HCT116 (cell line): ENCODE measurements at regions not wholly inside any gene's neighbourhood (a gene's known extent, or its start where the extent isn't known, plus 50 kb on each side); places are given as distances from the start of the nearest gene placed in this dataset.

ENCODE experiments used
- ATAC-seq: fragments of 200-7000 bp; cut with Tn5 transposase; 2 replicates; pipeline ENCODE4 v1.9.1; 2020; ENCODE audit warnings: mild to moderate bottlenecking, moderate library complexity
- BruUV-seq: library from RNA; stranded (reverse); fragments of 400-500 nt; replicated peaks from 2 replicates; lab custom pipeline; 2021; lab: Mats Ljungman, UMichigan
- CTCF ChIA-PET: fragments of 300-600 bp; sonication (Branson Sonifier 250); formaldehyde crosslinking; loops from one replicate; lab custom pipeline; 2021; ENCODE audit warnings: antibody characterized with exemption; lab: Charles Lee
- POLR2A ChIA-PET: fragments of 300-600, 350-600 bp; sonication (Branson Sonifier 250); formaldehyde crosslinking; loops from one replicate; lab custom pipeline; 2021; ENCODE audit warnings: antibody characterized with exemption; lab: Charles Lee
- RAD21 ChIA-PET, 2 experiments: fragments of 300-600 bp; sonication (Branson Sonifier 250); formaldehyde crosslinking; loops; one replicate each; lab custom pipeline; 2023; ENCODE audit warnings: low total read pairs in 2 of 2; ENCODE audit not compliant: uncharacterized antibody in 2 of 2, unreplicated experiment in 2 of 2, low non-redundant PET in 1 of 2; lab: Charles Lee
- DNase-seq: peaks from one replicate; pipeline ENCODE4 v3.0.0-alpha.2; 2010; ENCODE audit warnings: low read depth, low spot score
- H2AFZ ChIP-seq: fragments of 200-600 bp; shearing (Covaris generic), sonication (generic); 2 replicates; pipeline ENCODE4 v1.6.1; 2017; ENCODE audit warnings: low read depth, mixed run types, mixed read lengths, antibody characterized with exemption, low read length; ENCODE audit not compliant: poor library complexity, severe bottlenecking
- H3K27ac ChIP-seq: 2 replicates; pipeline ENCODE4 v1.5.1; 2012; ENCODE audit warnings: low read depth, low read length
- H3K27me3 ChIP-seq: fragments of 200-600 bp; sonication (generic); 2 replicates; pipeline ENCODE4 v1.6.1; 2016; ENCODE audit warnings: mixed run types, low read length, mixed read lengths; ENCODE audit not compliant: insufficient read depth
- H3K36me3 ChIP-seq, 2 experiments: fragments of 200-500 bp in 1 of 2; fragments of 200-600 bp in 1 of 2; sonication (Bioruptor generic) in 1 of 2; sonication (generic) in 1 of 2; 2 replicates each; pipeline versions ENCODE4 v1.5.1 to v1.6.1; 2014 to 2016; ENCODE audit warnings: low read length in 2 of 2, inconsistent platforms in 1 of 2, mixed read lengths in 1 of 2, mixed run types in 1 of 2; ENCODE audit not compliant: insufficient read depth in 2 of 2, control insufficient read depth in 1 of 2
- H3K4me1 ChIP-seq, 2 experiments: fragments of 200-600 bp in 1 of 2; sonication (generic) in 1 of 2; 2 replicates each; pipeline versions ENCODE4 v1.5.1 to v1.6.1; 2012 to 2017; ENCODE audit warnings: low read length in 2 of 2, inconsistent platforms in 1 of 2, mild to moderate bottlenecking in 1 of 2, mixed read lengths in 1 of 2, mixed run types in 1 of 2, moderate library complexity in 1 of 2; ENCODE audit not compliant: insufficient read depth in 2 of 2, control insufficient read depth in 1 of 2
- H3K4me2 ChIP-seq: fragments of 200-600 bp; sonication (generic); 2 replicates; pipeline ENCODE4 v1.6.1; 2017; ENCODE audit warnings: mixed run types, low read length, mixed read lengths
- H3K4me3 ChIP-seq, 2 experiments: fragments of 200-600 bp in 1 of 2; sonication (generic) in 1 of 2; replicated peaks in 1 of 2; 2 replicates each; pipeline ENCODE4 v1.5.1; 2011 to 2016; ENCODE audit warnings: low read length in 2 of 2, control low read depth in 1 of 2, low read depth in 1 of 2, mild to moderate bottlenecking in 1 of 2, mixed read lengths in 1 of 2, mixed run types in 1 of 2
- H3K79me2 ChIP-seq: fragments of 200-600 bp; sonication (generic); 2 replicates; pipeline ENCODE4 v1.6.1; 2017; ENCODE audit warnings: mild to moderate bottlenecking, mixed run types, low read length, moderate library complexity, mixed read lengths; ENCODE audit not compliant: insufficient read depth
- H3K9ac ChIP-seq: fragments of 200-600 bp; sonication (generic); 2 replicates; pipeline ENCODE4 v1.6.1; 2016; ENCODE audit warnings: low read length, mixed read lengths
- H3K9me2 ChIP-seq: fragments of 200-600 bp; sonication (generic), shearing (Covaris generic); 2 replicates; pipeline ENCODE4 v1.6.1; 2017; ENCODE audit warnings: mixed run types, mild to moderate bottlenecking, moderate library complexity; ENCODE audit not compliant: insufficient read depth
- H3K9me3 ChIP-seq, 2 experiments: fragments of 200-500 bp in 1 of 2; fragments of 200-600 bp in 1 of 2; sonication (Bioruptor generic) in 1 of 2; sonication (generic) in 1 of 2; 2 replicates each; pipeline ENCODE4 v1.6.1; 2014 to 2017; ENCODE audit warnings: low read length in 2 of 2, mixed read lengths in 2 of 2, inconsistent platforms in 1 of 2, low read depth in 1 of 2, mild to moderate bottlenecking in 1 of 2, mixed run types in 1 of 2, moderate library complexity in 1 of 2; ENCODE audit not compliant: control insufficient read depth in 1 of 2, insufficient read depth in 1 of 2
- H4K20me1 ChIP-seq: fragments of 200-600 bp; sonication (generic), shearing (Covaris generic); 2 replicates; pipeline ENCODE4 v1.6.1; 2017; ENCODE audit warnings: mixed run types, mild to moderate bottlenecking, moderate library complexity; ENCODE audit not compliant: insufficient read depth
- CBX3 ChIP-seq: IDR thresholded peaks from 2 replicates; pipeline ENCODE4 v1.6.1; 2012; ENCODE audit warnings: low read depth
- CEBPB ChIP-seq: IDR thresholded peaks from 2 replicates; pipeline ENCODE4 v1.6.1; 2012; ENCODE audit warnings: low read depth
- EGR1 ChIP-seq: IDR thresholded peaks from 2 replicates; pipeline ENCODE4 v1.6.1; 2012; ENCODE audit warnings: low read depth
- FOSL1 ChIP-seq: IDR thresholded peaks from 2 replicates; pipeline ENCODE4 v1.6.1; 2012; ENCODE audit warnings: low read depth
- JUND ChIP-seq: IDR thresholded peaks from 2 replicates; pipeline ENCODE4 v1.6.1; 2012
- POLR2A ChIP-seq: IDR thresholded peaks from 2 replicates; pipeline ENCODE4 v1.7.0; 2011; ENCODE audit warnings: borderline replicate concordance; ENCODE audit not compliant: insufficient read depth, insufficient read length; ENCODE audit errors: extremely low read depth
- SIN3A ChIP-seq: IDR thresholded peaks from 2 replicates; pipeline ENCODE4 v1.6.1; 2012; ENCODE audit warnings: low read depth
- SRF ChIP-seq: IDR thresholded peaks from 2 replicates; pipeline ENCODE4 v1.6.1; 2012; ENCODE audit warnings: low read depth
- TCF7L2 ChIP-seq: IDR thresholded peaks from 2 replicates; pipeline ENCODE4 v1.7.0; 2011; ENCODE audit warnings: borderline replicate concordance, inconsistent platforms; ENCODE audit not compliant: insufficient read depth, insufficient read length; ENCODE audit errors: extremely low read depth
- YY1 ChIP-seq: IDR thresholded peaks from 2 replicates; pipeline ENCODE4 v1.6.1; 2011; ENCODE audit warnings: low read length, low read depth, moderate library complexity, mild to moderate bottlenecking; ENCODE audit not compliant: insufficient replicate concordance; ENCODE audit errors: extremely low read depth
- ZNF274 ChIP-seq: fragments of 200-500 bp; sonication (Bioruptor generic); IDR thresholded peaks from 2 replicates; pipeline ENCODE4 v1.6.1; 2014; ENCODE audit warnings: mild to moderate bottlenecking, low read depth, low read length, inconsistent platforms
- intact Hi-C: fragments of 100-400 bp; cut with micrococcal nuclease; formaldehyde crosslinking; loops from 2 replicates; pipeline ENCODE4 v1.10.0; 2022
- TF ChIP-seq, protein P1 (sequence below): IDR thresholded peaks from 2 replicates; pipeline ENCODE4 v1.6.1; 2012
- TF ChIP-seq, protein P2 (sequence below): IDR thresholded peaks from 2 replicates; pipeline ENCODE4 v1.6.1; 2011; ENCODE audit warnings: mild to moderate bottlenecking, low read length, moderate library complexity; ENCODE audit not compliant: insufficient replicate concordance; ENCODE audit errors: extremely low read depth
- TF ChIP-seq, protein P3 (sequence below): IDR thresholded peaks from 2 replicates; pipeline ENCODE4 v1.6.1; 2012
- TF ChIP-seq, protein P4 (sequence below): IDR thresholded peaks from 2 replicates; pipeline ENCODE4 v1.6.1; 2012; ENCODE audit warnings: low read depth

DNA sequence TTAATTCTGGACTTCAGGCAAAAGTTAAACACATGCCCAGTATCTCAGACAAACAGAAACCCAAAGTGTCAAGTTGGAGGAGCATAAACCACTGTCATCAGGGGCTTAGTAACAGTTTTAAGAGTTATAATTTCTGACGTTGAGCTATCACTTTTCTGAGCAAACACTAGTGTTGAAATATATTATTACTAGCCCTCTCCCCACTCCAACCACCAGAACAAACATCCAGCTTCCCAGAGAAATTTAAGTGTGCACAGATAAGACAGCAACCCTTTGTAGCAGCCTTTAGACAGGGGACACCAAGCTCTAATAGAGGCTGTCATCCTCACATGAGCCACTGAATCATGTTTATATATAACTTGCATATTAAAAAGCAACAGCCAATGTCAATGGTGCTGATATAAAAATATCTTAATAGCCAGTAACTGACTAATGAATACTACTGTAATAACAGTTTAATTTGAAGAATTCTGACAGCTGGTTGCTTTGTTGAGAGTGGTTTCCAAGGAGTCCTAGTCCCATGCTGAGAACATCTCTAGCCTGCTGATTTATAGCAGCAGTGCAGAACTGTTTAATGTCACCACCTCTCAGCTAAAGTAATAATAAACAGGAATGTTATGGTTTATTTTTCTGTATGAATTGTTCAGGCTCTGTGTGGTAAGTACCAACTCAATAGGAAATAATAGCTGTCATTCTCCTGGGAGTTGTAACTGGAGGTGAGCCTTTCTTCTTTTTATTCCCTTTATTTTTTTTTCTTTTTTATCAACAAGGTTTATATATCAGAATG, 528.7 kb upstream of the ZNF608 start:
- ATAC-seq: no peak
- no peaks in the 10 kb centered on the region for H3K36me3 ChIP-seq
- H3K9ac ChIP-seq: no peak overlapping the region
- H3K4me1 ChIP-seq: peaks cover 9 to 29% of the 10 kb centered on the region in 2 experiments
- H2AFZ ChIP-seq: no peak overlapping the region
- TF ChIP-seq POLR2A (no peak), SRF (no peak), CEBPB (no peak), CBX3 (no peak), ZNF274 (no peak), TCF7L2 (no peak), EGR1 (no peak), YY1 (no peak), SIN3A (no peak), JUND (no peak), FOSL1 (no peak)
- TF ChIP-seq, protein P1, sequence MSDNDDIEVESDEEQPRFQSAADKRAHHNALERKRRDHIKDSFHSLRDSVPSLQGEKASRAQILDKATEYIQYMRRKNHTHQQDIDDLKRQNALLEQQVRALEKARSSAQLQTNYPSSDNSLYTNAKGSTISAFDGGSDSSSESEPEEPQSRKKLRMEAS: no peak
- TF ChIP-seq, protein P2, sequence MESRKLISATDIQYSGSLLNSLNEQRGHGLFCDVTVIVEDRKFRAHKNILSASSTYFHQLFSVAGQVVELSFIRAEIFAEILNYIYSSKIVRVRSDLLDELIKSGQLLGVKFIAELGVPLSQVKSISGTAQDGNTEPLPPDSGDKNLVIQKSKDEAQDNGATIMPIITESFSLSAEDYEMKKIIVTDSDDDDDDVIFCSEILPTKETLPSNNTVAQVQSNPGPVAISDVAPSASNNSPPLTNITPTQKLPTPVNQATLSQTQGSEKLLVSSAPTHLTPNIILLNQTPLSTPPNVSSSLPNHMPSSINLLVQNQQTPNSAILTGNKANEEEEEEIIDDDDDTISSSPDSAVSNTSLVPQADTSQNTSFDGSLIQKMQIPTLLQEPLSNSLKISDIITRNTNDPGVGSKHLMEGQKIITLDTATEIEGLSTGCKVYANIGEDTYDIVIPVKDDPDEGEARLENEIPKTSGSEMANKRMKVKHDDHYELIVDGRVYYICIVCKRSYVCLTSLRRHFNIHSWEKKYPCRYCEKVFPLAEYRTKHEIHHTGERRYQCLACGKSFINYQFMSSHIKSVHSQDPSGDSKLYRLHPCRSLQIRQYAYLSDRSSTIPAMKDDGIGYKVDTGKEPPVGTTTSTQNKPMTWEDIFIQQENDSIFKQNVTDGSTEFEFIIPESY: no peak
- TF ChIP-seq, protein P3, sequence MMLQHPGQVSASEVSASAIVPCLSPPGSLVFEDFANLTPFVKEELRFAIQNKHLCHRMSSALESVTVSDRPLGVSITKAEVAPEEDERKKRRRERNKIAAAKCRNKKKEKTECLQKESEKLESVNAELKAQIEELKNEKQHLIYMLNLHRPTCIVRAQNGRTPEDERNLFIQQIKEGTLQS: no peak
- TF ChIP-seq, protein P4, sequence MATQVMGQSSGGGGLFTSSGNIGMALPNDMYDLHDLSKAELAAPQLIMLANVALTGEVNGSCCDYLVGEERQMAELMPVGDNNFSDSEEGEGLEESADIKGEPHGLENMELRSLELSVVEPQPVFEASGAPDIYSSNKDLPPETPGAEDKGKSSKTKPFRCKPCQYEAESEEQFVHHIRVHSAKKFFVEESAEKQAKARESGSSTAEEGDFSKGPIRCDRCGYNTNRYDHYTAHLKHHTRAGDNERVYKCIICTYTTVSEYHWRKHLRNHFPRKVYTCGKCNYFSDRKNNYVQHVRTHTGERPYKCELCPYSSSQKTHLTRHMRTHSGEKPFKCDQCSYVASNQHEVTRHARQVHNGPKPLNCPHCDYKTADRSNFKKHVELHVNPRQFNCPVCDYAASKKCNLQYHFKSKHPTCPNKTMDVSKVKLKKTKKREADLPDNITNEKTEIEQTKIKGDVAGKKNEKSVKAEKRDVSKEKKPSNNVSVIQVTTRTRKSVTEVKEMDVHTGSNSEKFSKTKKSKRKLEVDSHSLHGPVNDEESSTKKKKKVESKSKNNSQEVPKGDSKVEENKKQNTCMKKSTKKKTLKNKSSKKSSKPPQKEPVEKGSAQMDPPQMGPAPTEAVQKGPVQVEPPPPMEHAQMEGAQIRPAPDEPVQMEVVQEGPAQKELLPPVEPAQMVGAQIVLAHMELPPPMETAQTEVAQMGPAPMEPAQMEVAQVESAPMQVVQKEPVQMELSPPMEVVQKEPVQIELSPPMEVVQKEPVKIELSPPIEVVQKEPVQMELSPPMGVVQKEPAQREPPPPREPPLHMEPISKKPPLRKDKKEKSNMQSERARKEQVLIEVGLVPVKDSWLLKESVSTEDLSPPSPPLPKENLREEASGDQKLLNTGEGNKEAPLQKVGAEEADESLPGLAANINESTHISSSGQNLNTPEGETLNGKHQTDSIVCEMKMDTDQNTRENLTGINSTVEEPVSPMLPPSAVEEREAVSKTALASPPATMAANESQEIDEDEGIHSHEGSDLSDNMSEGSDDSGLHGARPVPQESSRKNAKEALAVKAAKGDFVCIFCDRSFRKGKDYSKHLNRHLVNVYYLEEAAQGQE: no peak
- H3K9me2 ChIP-seq: no peaks in the 10 kb centered on the region
- intact Hi-C loops: no loop called here
- no TSS peak for BruUV-seq
- no peak overlapping the region for H3K4me2 ChIP-seq
- H3K79me2 ChIP-seq: no peaks in the 10 kb centered on the region
- ChIA-PET RAD21 (no interaction called here), POLR2A (no interaction called here), CTCF (interaction anchor here (0.6 kb wide), 1 partner anchor 39 kb away, joined by 3 read pairs; no protein-coding TSS in a partner anchor)
- H4K20me1 ChIP-seq: no peaks in the 10 kb centered on the region
- no peak for DNase-seq
- H3K27me3 ChIP-seq: no peaks in the 10 kb centered on the region
- H3K9me3 ChIP-seq: no peaks in the 10 kb centered on the region
- no peak overlapping the region for H3K4me3 ChIP-seq
- no peak overlapping the region for H3K27ac ChIP-seq
